ENCODE measurements at regions not wholly inside any gene's neighbourhood (a gene's known extent, or its start where the extent isn't known, plus 50 kb on each side); places are given as distances from the start of the nearest gene placed in this dataset.

GRCh38 chr6:43986177-43986825 lies 141.0 kb downstream of the MRPL14 start:
- in situ Hi-C loops (cut with MboI; ENCODE audit: low sequenced_read_pairs), result no loop called here

DNA sequence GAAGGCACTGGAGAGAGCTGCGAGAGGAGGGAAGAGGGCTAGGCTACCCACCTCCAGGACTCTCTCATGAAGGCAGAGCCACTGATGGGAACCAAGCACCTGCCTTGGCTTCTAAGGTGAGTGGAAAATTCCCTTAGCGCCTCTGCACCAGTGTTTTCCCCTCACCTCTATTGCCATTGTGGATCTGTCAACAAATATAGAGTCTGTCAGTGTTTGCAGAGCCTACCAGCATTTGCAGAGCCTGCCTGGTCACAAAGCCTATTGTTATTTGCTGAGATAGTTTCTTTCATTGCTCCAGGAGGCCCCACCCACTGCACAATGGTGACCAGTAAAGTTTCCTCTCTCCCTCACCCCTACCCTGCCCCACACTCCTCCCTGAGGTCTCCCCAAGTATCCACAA lies 141.9 kb downstream of the MRPL14 start:
- in situ Hi-C loops (cut with MboI; ENCODE audit: low sequenced_read_pairs), result no loop called here

- in situ Hi-C loops (cut with MboI; ENCODE audit: low sequenced_read_pairs), result no loop called here
These were observed 142.6 kb downstream of the MRPL14 start for GRCh38 chr6:43984442-43985321.

DNA sequence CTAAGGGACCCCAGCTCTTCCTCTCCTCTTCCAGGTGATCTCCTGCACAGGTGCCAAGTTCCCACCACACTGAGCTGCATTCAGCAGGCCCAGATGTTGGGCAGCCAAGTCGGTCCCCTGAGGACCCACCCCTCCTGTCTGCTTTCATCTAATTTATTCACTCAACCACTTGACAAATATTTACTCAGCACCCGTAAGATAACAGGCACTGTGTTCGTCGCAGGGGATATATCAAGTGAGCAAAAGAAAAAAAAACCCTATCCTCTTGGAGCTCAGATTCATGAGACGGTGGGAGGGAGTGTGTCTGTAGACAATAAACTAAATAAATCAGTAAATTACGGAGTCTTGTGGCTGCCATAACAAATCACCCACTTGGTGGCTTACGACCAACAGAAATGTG lies 143.6 kb downstream of the MRPL14 start:
- in situ Hi-C loops (cut with MboI; ENCODE audit: low sequenced_read_pairs), result no loop called here

- in situ Hi-C loops (cut with MboI; ENCODE audit: low sequenced_read_pairs), result no loop called here
These were observed 144.1 kb downstream of the MRPL14 start for GRCh38 chr6:43983191-43983590.

DNA sequence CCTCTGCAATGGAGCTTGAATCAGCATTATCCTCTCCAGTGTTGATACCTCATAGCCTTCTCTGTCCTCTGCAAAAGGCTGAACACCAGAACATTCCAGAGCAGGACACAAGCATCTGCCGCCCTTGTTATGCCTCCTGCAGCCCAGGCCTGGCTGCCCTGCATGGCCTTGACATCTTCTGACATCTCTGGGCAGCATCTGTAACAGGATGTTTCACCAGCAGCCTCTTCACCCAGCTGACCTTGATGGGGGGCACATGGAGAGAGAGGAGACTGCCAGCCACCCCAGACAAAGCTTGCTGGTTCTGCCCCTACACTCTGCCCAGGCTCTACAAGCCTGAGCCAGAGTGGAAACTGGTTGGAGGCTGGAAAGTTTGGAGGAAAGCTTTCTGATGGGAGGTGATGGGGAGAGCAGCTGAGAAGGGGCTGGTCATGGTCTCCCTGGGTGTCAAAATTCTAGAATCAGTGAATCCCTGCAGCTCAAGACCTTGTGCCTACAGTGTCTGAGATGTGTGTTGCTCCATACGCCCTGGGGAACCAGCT lies 145.1 kb downstream of the MRPL14 start:
- in situ Hi-C loops (cut with MboI; ENCODE audit: low sequenced_read_pairs), result no loop called here

DNA sequence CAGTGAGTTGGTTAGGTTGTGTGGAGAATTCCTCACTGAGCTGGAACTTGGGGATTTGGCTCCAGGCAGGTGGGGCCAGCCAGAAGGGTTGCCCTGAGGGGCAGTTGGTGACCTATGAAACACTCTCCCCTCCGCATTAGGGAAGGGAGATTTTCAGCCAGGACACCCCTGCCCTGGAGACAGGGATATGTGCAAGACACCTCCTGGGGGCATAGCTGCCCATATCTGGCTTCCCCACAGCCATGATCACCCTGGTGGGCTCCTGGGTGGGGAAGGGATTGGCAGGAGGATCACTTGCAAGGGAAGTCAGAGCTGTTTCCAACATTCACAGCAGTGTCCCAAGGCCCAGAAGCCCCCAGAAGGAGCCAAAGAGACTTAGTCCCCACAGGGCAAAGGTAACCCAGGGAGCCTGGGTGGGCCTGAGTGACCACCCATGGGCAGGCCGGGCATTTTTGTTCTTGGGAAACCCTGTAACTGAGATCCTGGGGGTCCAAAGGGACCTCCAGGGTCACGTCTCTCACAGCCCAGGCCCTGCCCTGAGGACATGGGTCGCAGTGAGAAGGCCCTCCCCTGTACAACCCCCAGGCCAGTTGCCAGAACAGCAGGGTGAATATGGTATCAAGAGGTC lies 145.8 kb downstream of the MRPL14 start:
- in situ Hi-C loops (cut with MboI; ENCODE audit: low sequenced_read_pairs), result no loop called here

DNA sequence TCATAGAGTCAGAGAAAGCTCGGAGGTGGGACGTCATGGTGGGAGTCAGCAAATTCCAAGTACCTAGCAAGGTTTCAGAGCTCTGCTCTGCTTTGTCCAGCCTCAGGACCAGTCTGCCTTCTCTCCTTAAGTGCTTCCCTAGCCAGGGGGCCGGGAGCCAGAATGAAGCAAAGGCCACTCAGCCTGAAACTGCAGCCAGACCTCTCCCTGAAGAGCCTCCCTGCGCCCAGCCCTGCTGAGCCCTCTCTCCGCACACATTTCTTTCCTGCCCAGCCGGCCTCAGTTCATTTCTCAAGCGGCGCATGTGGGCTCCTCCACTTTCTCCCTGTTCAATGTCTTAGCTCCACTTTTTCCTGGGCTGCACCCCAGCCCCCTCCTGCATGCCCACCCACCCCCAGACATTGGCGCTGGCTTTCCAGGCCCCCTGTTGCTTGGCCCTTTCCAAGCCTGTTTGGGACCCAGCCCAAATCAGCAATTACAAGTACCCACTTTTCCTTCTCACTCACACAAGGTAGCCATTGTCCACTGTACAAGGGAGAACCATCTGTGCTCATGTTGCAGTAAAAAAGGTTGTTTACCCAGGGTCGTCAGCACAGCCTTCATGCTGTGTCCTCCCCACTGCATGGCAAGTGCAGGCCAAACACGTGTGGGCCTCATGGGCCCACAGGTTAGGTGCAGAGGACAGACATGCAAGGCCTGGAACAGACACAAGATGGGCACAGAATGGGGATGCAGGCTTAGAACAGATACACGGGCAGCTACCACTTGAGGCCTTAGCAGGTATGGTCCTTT lies 147.1 kb downstream of the MRPL14 start:
- in situ Hi-C loops (cut with MboI; ENCODE audit: low sequenced_read_pairs), result no loop called here

- in situ Hi-C loops (cut with MboI; ENCODE audit: low sequenced_read_pairs), result no loop called here
These were observed 147.7 kb downstream of the MRPL14 start for GRCh38 chr6:43979525-43979924.

DNA sequence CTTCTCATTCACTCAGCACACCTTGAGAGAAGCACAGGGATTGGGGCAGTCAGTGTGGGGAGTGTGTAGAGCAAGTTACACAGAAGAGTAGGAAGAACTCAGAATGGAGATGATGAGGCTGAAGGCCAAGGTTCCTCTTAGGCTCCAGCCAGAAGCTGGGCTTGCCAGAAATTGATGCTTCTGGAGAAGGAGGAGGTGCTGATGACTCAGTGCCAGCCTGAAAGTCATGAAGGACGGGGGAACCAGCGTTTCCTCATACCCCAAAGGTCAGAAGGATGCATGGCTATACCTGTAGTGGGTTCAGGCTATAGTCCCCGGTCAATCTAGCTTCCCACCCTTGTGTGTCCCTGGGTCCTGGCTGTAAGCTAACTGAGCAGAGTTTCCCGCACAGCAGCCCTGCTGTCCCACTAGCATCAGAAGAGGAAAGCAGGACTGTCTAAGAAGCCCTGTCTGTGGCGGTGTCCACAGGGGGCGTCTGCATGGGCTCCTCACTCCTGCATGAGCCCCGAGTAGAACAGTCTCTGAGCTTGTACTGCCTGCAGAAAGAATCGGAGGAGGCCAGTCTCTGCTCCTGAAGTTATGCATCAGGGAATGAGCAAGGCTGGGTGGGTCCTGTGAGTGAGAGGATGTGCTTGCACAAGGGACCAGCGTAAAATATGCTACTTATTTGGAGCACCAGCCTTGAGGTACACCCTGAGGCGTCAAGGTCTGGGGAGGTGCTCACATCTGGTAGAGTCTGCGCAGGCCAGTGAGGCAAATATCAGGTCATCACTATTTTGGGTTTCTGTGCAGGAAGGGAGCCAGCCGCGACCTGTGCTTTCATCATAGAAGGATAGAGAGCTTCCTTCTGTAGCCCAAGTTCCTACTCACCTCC lies 148.5 kb downstream of the MRPL14 start:
- in situ Hi-C loops (cut with MboI; ENCODE audit: low sequenced_read_pairs), result no loop called here

DNA sequence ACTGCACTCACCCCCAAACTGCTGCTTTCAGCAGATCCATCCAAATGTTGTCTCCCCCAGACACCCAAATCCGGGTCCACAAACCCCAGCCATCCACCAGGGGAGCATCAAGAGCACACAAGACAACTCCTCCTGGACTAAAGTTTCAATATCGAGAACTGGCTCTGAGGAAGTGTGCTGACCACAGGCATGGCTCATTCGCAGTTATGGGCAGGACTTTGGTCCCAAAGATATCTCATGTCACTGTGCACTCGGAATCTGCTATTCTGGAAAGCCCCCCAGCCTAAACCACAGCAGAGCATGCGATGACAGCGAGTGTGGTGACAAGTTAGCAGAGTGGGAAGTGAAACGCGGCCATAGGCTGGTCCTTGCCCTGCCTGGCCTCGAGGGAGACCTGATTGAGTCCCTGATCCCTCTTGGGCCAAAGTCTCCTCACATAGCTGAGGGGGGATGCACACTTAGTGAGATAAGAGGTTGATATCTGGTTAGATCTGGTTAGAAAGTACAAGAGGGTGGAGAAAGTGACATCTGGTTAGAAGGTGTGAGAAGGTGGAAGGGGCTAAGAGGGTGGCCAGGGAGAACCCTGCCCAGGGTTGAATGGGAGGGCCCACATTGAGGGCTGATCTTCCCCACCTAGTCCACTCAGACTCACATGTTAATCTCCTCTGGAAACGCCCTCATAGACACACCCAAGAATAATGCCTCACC lies 149.7 kb downstream of the MRPL14 start:
- in situ Hi-C loops (cut with MboI; ENCODE audit: low sequenced_read_pairs), result no loop called here

- in situ Hi-C loops (cut with MboI; ENCODE audit: low sequenced_read_pairs), result no loop called here
These were observed 150.4 kb downstream of the MRPL14 start for GRCh38 chr6:43976706-43977403.

DNA sequence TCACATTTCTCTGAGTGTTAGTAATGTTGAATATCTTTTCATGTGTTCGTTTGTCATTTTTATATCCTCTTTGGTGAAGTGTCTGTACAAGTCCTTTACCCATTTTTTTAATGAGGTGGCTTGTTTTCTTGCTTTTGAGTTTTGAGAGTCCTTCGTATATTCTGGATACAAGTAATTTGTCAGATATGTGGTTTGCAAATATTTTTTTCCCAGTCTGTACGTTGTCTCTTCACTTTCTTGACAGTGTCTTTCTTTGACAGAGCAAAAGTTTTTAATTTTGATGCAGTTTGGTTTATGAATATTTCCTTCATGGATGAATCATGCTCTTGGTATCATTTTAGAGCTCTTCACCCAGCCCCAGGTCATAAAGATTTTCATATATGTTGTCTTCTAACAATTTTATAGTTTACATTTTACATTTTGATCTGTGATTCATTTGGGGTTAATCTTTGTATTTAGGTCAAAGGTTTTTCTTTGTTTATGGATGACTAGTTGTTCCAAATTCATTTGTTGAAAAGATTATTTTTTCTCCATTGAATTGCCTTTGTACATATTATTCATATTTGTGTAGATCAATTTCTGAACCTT lies 152.5 kb downstream of the MRPL14 start:
- in situ Hi-C loops (cut with MboI; ENCODE audit: low sequenced_read_pairs), result no loop called here

- in situ Hi-C loops (cut with MboI; ENCODE audit: low sequenced_read_pairs), result no loop called here
These were observed 153.9 kb downstream of the MRPL14 start for GRCh38 chr6:43973357-43973756.

DNA sequence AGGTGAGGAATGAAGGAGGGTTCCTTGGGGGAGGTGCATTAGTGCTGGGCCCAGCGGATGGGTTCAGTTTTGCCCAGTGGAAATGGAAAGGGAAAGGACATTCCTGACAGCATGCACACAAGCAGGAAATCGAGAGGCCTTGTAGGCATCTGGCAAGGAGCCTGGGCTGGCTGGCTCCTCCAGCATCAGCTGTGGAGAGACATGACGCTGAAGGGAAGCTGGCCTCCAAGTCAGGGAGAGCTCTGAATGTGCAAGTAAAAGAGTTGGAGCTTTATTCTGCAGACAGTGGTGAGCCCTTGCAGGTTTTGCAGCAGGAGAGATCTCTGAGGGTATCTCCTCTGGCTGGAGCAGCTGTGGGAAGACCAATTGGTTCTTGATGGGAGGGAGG lies 154.3 kb downstream of the MRPL14 start:
- in situ Hi-C loops (cut with MboI; ENCODE audit: low sequenced_read_pairs), result no loop called here

GRCh38 chr6:43972179-43972912 lies 154.9 kb downstream of the MRPL14 start:
- in situ Hi-C loops (cut with MboI; ENCODE audit: low sequenced_read_pairs), result no loop called here

DNA sequence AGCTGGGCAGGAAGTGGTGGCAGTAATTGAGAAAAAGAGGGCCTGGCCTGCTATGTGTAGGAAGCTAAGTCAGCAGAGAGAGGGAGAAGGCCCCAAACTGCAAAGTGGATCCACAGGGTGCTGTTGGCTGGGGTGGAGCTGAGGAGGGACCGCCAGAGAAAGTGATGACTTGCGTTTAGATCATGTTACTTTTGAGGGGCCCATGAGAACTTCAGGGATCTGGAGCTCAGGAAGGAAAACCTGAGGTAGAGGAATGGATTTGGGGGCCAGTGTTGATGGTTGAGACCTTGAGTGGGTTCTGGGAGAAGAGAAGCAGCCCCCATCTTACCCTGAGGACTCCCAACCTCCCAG lies 155.5 kb downstream of the MRPL14 start:
- in situ Hi-C loops (cut with MboI; ENCODE audit: low sequenced_read_pairs), result no loop called here

All from HL-60/S4 (cell line).